ENCODE measurements at regions not wholly inside any gene's neighbourhood (a gene's known extent, or its start where the extent isn't known, plus 50 kb on each side); places are given as distances from the start of the nearest gene placed in this dataset.

DNA sequence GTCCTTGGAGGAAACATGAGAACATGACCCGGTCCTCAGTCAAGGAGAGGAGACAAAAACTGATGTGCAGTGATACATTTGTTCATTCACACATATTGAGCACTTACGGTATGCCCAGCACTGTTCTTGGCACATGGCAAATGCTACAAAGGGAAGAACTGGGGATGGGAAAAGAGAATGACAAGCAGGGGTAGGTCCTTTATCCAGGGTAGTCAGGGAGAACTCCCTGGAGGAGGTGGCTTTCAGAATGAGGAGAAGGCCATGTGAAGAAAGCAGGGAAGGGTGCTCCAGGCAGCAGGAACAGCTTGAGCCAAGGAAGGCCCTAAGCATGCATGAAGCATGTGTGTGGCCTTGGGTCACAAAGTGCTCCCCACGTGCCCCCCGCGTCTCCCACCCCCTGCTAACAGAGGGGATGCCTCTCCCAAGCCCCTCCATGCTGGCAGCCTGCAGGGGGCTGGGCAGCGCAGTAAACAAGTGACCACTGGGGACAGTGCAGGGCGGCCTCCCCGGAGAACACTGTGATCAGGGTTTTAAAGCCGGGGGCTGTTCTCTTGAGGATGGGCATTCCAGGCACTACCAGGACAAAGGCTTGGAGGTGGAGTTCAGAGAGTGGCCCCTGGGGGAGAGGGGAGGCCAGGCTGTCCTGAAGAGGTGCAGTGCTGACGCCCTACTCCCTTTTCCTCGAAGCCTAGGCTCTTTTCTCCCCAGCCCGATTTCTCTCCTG is 71.0 kb downstream of the PHETA1 start:
- TF ChIP-seq NANOG (IDR thresholded peaks at IDR 0.05; ENCODE audit: borderline replicate concordance) (no peak), STAT1 (IDR thresholded peaks at IDR 0.05; ENCODE audit: unreplicated experiment) (no peak), CREB1 (CRISPR knock-in tag; IDR thresholded peaks at IDR 0.05; ENCODE audit: low read depth) (no peak), JUNB (IDR thresholded peaks at IDR 0.05; ENCODE audit: unreplicated experiment) (no peak)
- TF ChIP-seq, protein P1, sequence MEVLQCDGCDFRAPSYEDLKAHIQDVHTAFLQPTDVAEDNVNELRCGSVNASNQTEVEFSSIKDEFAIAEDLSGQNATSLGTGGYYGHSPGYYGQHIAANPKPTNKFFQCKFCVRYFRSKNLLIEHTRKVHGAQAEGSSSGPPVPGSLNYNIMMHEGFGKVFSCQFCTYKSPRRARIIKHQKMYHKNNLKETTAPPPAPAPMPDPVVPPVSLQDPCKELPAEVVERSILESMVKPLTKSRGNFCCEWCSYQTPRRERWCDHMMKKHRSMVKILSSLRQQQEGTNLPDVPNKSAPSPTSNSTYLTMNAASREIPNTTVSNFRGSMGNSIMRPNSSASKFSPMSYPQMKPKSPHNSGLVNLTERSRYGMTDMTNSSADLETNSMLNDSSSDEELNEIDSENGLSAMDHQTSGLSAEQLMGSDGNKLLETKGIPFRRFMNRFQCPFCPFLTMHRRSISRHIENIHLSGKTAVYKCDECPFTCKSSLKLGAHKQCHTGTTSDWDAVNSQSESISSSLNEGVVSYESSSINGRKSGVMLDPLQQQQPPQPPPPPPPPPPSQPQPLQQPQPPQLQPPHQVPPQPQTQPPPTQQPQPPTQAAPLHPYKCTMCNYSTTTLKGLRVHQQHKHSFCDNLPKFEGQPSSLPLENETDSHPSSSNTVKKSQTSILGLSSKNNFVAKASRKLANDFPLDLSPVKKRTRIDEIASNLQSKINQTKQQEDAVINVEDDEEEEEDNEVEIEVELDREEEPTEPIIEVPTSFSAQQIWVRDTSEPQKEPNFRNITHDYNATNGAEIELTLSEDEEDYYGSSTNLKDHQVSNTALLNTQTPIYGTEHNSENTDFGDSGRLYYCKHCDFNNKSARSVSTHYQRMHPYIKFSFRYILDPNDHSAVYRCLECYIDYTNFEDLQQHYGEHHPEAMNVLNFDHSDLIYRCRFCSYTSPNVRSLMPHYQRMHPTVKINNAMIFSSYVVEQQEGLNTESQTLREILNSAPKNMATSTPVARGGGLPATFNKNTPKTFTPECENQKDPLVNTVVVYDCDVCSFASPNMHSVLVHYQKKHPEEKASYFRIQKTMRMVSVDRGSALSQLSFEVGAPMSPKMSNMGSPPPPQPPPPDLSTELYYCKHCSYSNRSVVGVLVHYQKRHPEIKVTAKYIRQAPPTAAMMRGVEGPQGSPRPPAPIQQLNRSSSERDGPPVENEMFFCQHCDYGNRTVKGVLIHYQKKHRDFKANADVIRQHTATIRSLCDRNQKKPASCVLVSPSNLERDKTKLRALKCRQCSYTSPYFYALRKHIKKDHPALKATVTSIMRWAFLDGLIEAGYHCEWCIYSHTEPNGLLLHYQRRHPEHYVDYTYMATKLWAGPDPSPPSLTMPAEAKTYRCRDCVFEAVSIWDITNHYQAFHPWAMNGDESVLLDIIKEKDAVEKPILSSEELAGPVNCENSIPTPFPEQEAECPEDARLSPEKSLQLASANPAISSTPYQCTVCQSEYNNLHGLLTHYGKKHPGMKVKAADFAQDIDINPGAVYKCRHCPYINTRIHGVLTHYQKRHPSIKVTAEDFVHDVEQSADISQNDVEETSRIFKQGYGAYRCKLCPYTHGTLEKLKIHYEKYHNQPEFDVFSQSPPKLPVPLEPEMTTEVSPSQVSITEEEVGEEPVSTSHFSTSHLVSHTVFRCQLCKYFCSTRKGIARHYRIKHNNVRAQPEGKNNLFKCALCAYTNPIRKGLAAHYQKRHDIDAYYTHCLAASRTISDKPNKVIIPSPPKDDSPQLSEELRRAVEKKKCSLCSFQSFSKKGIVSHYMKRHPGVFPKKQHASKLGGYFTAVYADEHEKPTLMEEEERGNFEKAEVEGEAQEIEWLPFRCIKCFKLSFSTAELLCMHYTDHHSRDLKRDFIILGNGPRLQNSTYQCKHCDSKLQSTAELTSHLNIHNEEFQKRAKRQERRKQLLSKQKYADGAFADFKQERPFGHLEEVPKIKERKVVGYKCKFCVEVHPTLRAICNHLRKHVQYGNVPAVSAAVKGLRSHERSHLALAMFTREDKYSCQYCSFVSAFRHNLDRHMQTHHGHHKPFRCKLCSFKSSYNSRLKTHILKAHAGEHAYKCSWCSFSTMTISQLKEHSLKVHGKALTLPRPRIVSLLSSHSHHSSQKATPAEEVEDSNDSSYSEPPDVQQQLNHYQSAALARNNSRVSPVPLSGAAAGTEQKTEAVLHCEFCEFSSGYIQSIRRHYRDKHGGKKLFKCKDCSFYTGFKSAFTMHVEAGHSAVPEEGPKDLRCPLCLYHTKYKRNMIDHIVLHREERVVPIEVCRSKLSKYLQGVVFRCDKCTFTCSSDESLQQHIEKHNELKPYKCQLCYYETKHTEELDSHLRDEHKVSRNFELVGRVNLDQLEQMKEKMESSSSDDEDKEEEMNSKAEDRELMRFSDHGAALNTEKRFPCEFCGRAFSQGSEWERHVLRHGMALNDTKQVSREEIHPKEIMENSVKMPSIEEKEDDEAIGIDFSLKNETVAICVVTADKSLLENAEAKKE (CRISPR knock-in tag; IDR thresholded peaks at IDR 0.05), result no peak
- TF ChIP-seq, protein P2, sequence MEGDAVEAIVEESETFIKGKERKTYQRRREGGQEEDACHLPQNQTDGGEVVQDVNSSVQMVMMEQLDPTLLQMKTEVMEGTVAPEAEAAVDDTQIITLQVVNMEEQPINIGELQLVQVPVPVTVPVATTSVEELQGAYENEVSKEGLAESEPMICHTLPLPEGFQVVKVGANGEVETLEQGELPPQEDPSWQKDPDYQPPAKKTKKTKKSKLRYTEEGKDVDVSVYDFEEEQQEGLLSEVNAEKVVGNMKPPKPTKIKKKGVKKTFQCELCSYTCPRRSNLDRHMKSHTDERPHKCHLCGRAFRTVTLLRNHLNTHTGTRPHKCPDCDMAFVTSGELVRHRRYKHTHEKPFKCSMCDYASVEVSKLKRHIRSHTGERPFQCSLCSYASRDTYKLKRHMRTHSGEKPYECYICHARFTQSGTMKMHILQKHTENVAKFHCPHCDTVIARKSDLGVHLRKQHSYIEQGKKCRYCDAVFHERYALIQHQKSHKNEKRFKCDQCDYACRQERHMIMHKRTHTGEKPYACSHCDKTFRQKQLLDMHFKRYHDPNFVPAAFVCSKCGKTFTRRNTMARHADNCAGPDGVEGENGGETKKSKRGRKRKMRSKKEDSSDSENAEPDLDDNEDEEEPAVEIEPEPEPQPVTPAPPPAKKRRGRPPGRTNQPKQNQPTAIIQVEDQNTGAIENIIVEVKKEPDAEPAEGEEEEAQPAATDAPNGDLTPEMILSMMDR (conservative IDR thresholded peaks at IDR 0.05; ENCODE audit: low read depth in 2 of 2), result no peak; a peak in 2 of 4 replicates
- no peaks in the 10 kb centered on the region for H3K9me3 Mint-ChIP-seq
- H3K4me1 Mint-ChIP-seq, result peaks cover 12% of the 10 kb centered on the region
- H3K27me3 Mint-ChIP-seq (ENCODE audit: insufficient read depth, low read depth, poor library complexity), result peaks cover 9% of the 10 kb centered on the region
- Histone ChIP-seq H3K9me2 (ENCODE audit: insufficient read depth) (no peaks in the 10 kb centered on the region), H3F3A (replicated peaks; ENCODE audit: low read depth) (no peaks in the 10 kb centered on the region), H3K79me2 (replicated peaks; ENCODE audit: insufficient read depth) (no peaks in the 10 kb centered on the region), H3K4me1 (ENCODE audit: insufficient read depth) (peaks cover 5% of the 10 kb centered on the region; the same call in 1 of the 2 replicates), H3K36me3 (ENCODE audit: insufficient read depth) (no peaks in the 10 kb centered on the region), H4K20me1 (replicated peaks; ENCODE audit: insufficient read depth) (no peaks in the 10 kb centered on the region), H3K27ac (ENCODE audit: low read depth) (0 out of 2 replicates have a peak overlapping the region, but pooled peaks have one; percentile 55), H2AFZ (no peak overlapping the region; the same call in 1 of the 2 replicates), H3K27me3 (ENCODE audit: insufficient read depth) (no peaks in the 10 kb centered on the region), H3K4me2 (0 out of 2 replicates have a peak overlapping the region, but pooled peaks have one; percentile 48), H3K4me3 (no peak overlapping the region)
- no peak overlapping the region; the same call in 2 of the 3 replicates for H3K4me3 Mint-ChIP-seq
- peaks cover 4% of the 10 kb centered on the region; the same call in 2 of the 3 replicates for H3K36me3 Mint-ChIP-seq (ENCODE audit: low read depth)
- H3K27ac Mint-ChIP-seq, result no peak overlapping the region
- ATAC-seq (peak; percentile 76), DNase-seq (ENCODE audit: low spot score) (peak; percentile 72)
